ENCODE measurements at regions not wholly inside any gene's neighbourhood (a gene's known extent, or its start where the extent isn't known, plus 50 kb on each side); places are given as distances from the start of the nearest gene placed in this dataset.

GRCh38 chr2:121055088-121055487, 229.9 kb downstream of the TFCP2L1 start:
- Histone ChIP-seq H3K4me1 (ENCODE audit: control insufficient read depth, insufficient read depth, low read length) (no peaks in the 10 kb centered on the region), H3K9me3 (ENCODE audit: control insufficient read depth in 2 of 2, low read length in 2 of 2) (peaks cover 0 to 3% of the 10 kb centered on the region in 2 donors), H3K27me3 (ENCODE audit: control insufficient read depth in 1 of 2, insufficient read depth in 2 of 2, low read length in 2 of 2) (no peaks in the 10 kb centered on the region), H3K36me3 (ENCODE audit: control insufficient read depth in 2 of 2, insufficient read depth in 2 of 2, low read length in 2 of 2) (no peaks in the 10 kb centered on the region), H3K9ac (ENCODE audit: low read length in 2 of 2) (no peak overlapping the region), H3K27ac (ENCODE audit: low read length) (no peak overlapping the region), H3K4me3 (ENCODE audit: low read length in 2 of 2) (no peak overlapping the region)

- Histone ChIP-seq H3K36me3 (ENCODE audit: control insufficient read depth in 2 of 2, insufficient read depth in 2 of 2, low read length in 2 of 2) (no peaks in the 10 kb centered on the region), H3K4me1 (ENCODE audit: control insufficient read depth, insufficient read depth, low read length) (no peaks in the 10 kb centered on the region), H3K27me3 (ENCODE audit: control insufficient read depth in 1 of 2, insufficient read depth in 2 of 2, low read length in 2 of 2) (no peaks in the 10 kb centered on the region), H3K4me3 (ENCODE audit: low read length in 2 of 2) (no peak overlapping the region), H3K9me3 (ENCODE audit: control insufficient read depth in 2 of 2, low read length in 2 of 2) (peaks cover 0 to 3% of the 10 kb centered on the region in 2 donors), H3K9ac (ENCODE audit: low read length in 2 of 2) (no peak overlapping the region), H3K27ac (ENCODE audit: low read length) (no peak overlapping the region)
Observed at GRCh38 chr2:121055501-121055900, 229.5 kb downstream of the TFCP2L1 start.

- Histone ChIP-seq H3K9ac (ENCODE audit: low read length in 2 of 2) (no peak overlapping the region), H3K4me3 (ENCODE audit: low read length in 2 of 2) (no peak overlapping the region), H3K9me3 (ENCODE audit: control insufficient read depth in 2 of 2, low read length in 2 of 2) (no peaks in the 10 kb centered on the region), H3K4me1 (ENCODE audit: control insufficient read depth, insufficient read depth, low read length) (no peaks in the 10 kb centered on the region), H3K36me3 (ENCODE audit: control insufficient read depth in 2 of 2, insufficient read depth in 2 of 2, low read length in 2 of 2) (no peaks in the 10 kb centered on the region), H3K27me3 (ENCODE audit: control insufficient read depth in 1 of 2, insufficient read depth in 2 of 2, low read length in 2 of 2) (peaks cover 0 to 5% of the 10 kb centered on the region in 2 donors), H3K27ac (ENCODE audit: low read length) (no peak overlapping the region)
Observed at GRCh38 chr2:121058852-121059558, 226.0 kb downstream of the TFCP2L1 start.

- Histone ChIP-seq H3K36me3 (ENCODE audit: control insufficient read depth in 2 of 2, insufficient read depth in 2 of 2, low read length in 2 of 2) (no peaks in the 10 kb centered on the region), H3K9me3 (ENCODE audit: control insufficient read depth in 2 of 2, low read length in 2 of 2) (no peaks in the 10 kb centered on the region), H3K4me1 (ENCODE audit: control insufficient read depth, insufficient read depth, low read length) (no peaks in the 10 kb centered on the region), H3K27ac (ENCODE audit: low read length) (no peak overlapping the region), H3K27me3 (ENCODE audit: control insufficient read depth in 1 of 2, insufficient read depth in 2 of 2, low read length in 2 of 2) (peaks cover 0 to 5% of the 10 kb centered on the region in 2 donors), H3K9ac (ENCODE audit: low read length in 2 of 2) (no peak overlapping the region), H3K4me3 (ENCODE audit: low read length in 2 of 2) (no peak overlapping the region)
Observed at GRCh38 chr2:121059651-121060649, 225.1 kb downstream of the TFCP2L1 start.

GRCh38 chr2:121061633-121062032, 223.4 kb downstream of the TFCP2L1 start:
- H3K9ac ChIP-seq (ENCODE audit: low read length in 2 of 2) = no peak overlapping the region
- H3K4me1 ChIP-seq (ENCODE audit: control insufficient read depth, insufficient read depth, low read length) = no peaks in the 10 kb centered on the region
- no peaks in the 10 kb centered on the region for H3K9me3 ChIP-seq (ENCODE audit: control insufficient read depth in 2 of 2, low read length in 2 of 2)
- H3K4me3 ChIP-seq (ENCODE audit: low read length in 2 of 2) = no peak overlapping the region
- no peak overlapping the region for H3K27ac ChIP-seq (ENCODE audit: low read length)
- H3K36me3 ChIP-seq (ENCODE audit: control insufficient read depth in 2 of 2, insufficient read depth in 2 of 2, low read length in 2 of 2) = no peaks in the 10 kb centered on the region
- peaks cover 0 to 5% of the 10 kb centered on the region in 2 donors for H3K27me3 ChIP-seq (ENCODE audit: control insufficient read depth in 1 of 2, insufficient read depth in 2 of 2, low read length in 2 of 2)

GRCh38 chr2:121063471-121063870, 221.5 kb downstream of the TFCP2L1 start:
- no peaks in the 10 kb centered on the region for H3K36me3 ChIP-seq (ENCODE audit: control insufficient read depth in 2 of 2, insufficient read depth in 2 of 2, low read length in 2 of 2)
- H3K9ac ChIP-seq (ENCODE audit: low read length in 2 of 2) = no peak overlapping the region
- no peak overlapping the region for H3K4me3 ChIP-seq (ENCODE audit: low read length in 2 of 2)
- peaks cover 0 to 5% of the 10 kb centered on the region in 2 donors for H3K27me3 ChIP-seq (ENCODE audit: control insufficient read depth in 1 of 2, insufficient read depth in 2 of 2, low read length in 2 of 2)
- no peaks in the 10 kb centered on the region for H3K4me1 ChIP-seq (ENCODE audit: control insufficient read depth, insufficient read depth, low read length)
- no peaks in the 10 kb centered on the region for H3K9me3 ChIP-seq (ENCODE audit: control insufficient read depth in 2 of 2, low read length in 2 of 2)
- no peak overlapping the region for H3K27ac ChIP-seq (ENCODE audit: low read length)

- no peaks in the 10 kb centered on the region for H3K9me3 ChIP-seq (ENCODE audit: control insufficient read depth in 2 of 2, low read length in 2 of 2)
- H3K4me3 ChIP-seq (ENCODE audit: low read length in 2 of 2) = no peak overlapping the region
- H3K4me1 ChIP-seq (ENCODE audit: control insufficient read depth, insufficient read depth, low read length) = no peaks in the 10 kb centered on the region
- H3K9ac ChIP-seq (ENCODE audit: low read length in 2 of 2) = no peak overlapping the region
- peaks cover 0 to 5% of the 10 kb centered on the region in 2 donors for H3K27me3 ChIP-seq (ENCODE audit: control insufficient read depth in 1 of 2, insufficient read depth in 2 of 2, low read length in 2 of 2)
- no peaks in the 10 kb centered on the region for H3K36me3 ChIP-seq (ENCODE audit: control insufficient read depth in 2 of 2, insufficient read depth in 2 of 2, low read length in 2 of 2)
- H3K27ac ChIP-seq (ENCODE audit: low read length) = no peak overlapping the region
Observed at GRCh38 chr2:121064186-121064585, 220.8 kb downstream of the TFCP2L1 start.

GRCh38 chr2:121065239-121065638, 219.8 kb downstream of the TFCP2L1 start:
- Histone ChIP-seq H3K9me3 (ENCODE audit: control insufficient read depth in 2 of 2, low read length in 2 of 2) (no peaks in the 10 kb centered on the region), H3K4me3 (ENCODE audit: low read length in 2 of 2) (no peak overlapping the region), H3K36me3 (ENCODE audit: control insufficient read depth in 2 of 2, insufficient read depth in 2 of 2, low read length in 2 of 2) (no peaks in the 10 kb centered on the region), H3K4me1 (ENCODE audit: control insufficient read depth, insufficient read depth, low read length) (no peaks in the 10 kb centered on the region), H3K9ac (ENCODE audit: low read length in 2 of 2) (no peak overlapping the region), H3K27ac (ENCODE audit: low read length) (no peak overlapping the region), H3K27me3 (ENCODE audit: control insufficient read depth in 1 of 2, insufficient read depth in 2 of 2, low read length in 2 of 2) (peaks cover 0 to 5% of the 10 kb centered on the region in 2 donors)

GRCh38 chr2:121066526-121066925, 218.5 kb downstream of the TFCP2L1 start:
- Histone ChIP-seq H3K9ac (ENCODE audit: low read length in 2 of 2) (no peak overlapping the region), H3K9me3 (ENCODE audit: control insufficient read depth in 2 of 2, low read length in 2 of 2) (no peaks in the 10 kb centered on the region), H3K27me3 (ENCODE audit: control insufficient read depth in 1 of 2, insufficient read depth in 2 of 2, low read length in 2 of 2) (peaks cover 0 to 5% of the 10 kb centered on the region in 2 donors), H3K27ac (ENCODE audit: low read length) (no peak overlapping the region), H3K4me1 (ENCODE audit: control insufficient read depth, insufficient read depth, low read length) (peaks cover 4% of the 10 kb centered on the region), H3K4me3 (ENCODE audit: low read length in 2 of 2) (no peak overlapping the region), H3K36me3 (ENCODE audit: control insufficient read depth in 2 of 2, insufficient read depth in 2 of 2, low read length in 2 of 2) (no peaks in the 10 kb centered on the region)

- Histone ChIP-seq H3K36me3 (ENCODE audit: control insufficient read depth in 2 of 2, insufficient read depth in 2 of 2, low read length in 2 of 2) (no peaks in the 10 kb centered on the region), H3K9me3 (ENCODE audit: control insufficient read depth in 2 of 2, low read length in 2 of 2) (no peaks in the 10 kb centered on the region), H3K9ac (ENCODE audit: low read length in 2 of 2) (no peak overlapping the region), H3K4me3 (ENCODE audit: low read length in 2 of 2) (no peak overlapping the region), H3K27ac (ENCODE audit: low read length) (no peak overlapping the region), H3K27me3 (ENCODE audit: control insufficient read depth in 1 of 2, insufficient read depth in 2 of 2, low read length in 2 of 2) (no peaks in the 10 kb centered on the region), H3K4me1 (ENCODE audit: control insufficient read depth, insufficient read depth, low read length) (peaks cover 4% of the 10 kb centered on the region)
Observed at GRCh38 chr2:121068851-121069250, 216.2 kb downstream of the TFCP2L1 start.
